SK-N-SH (cell line): ENCODE measurements at regions not wholly inside any gene's neighbourhood (a gene's known extent, or its start where the extent isn't known, plus 50 kb on each side); places are given as distances from the start of the nearest gene placed in this dataset.

ENCODE experiments used
- CTCF ChIP-seq: fragments of 200-600 bp; sonication (generic); IDR thresholded peaks from 2 replicates; pipeline ENCODE4 v1.6.1; 2017; ENCODE audit warnings: antibody characterized with exemption, mild to moderate bottlenecking, moderate library complexity
- EP300 ChIP-seq, 2 experiments: IDR thresholded peaks; 2 replicates each; pipeline versions ENCODE4 v1.4.0 to v1.6.1; 2012; ENCODE audit warnings: borderline replicate concordance in 1 of 2, low read depth in 1 of 2, low read length in 1 of 2
- EZH2phosphoT487 ChIP-seq: fragments of 200-600 bp; sonication (generic); IDR thresholded peaks from 2 replicates; pipeline ENCODE4 v1.6.1; 2017; ENCODE audit warnings: low read depth, mixed run types, mild to moderate bottlenecking, antibody characterized with exemption, moderate library complexity, borderline replicate concordance
- FOXM1 ChIP-seq: IDR thresholded peaks from 2 replicates; pipeline ENCODE4 v1.4.0; 2012; ENCODE audit warnings: low read depth, mild to moderate bottlenecking
- JUND ChIP-seq: IDR thresholded peaks from 2 replicates; pipeline ENCODE4 v1.4.0; 2012
- RFX5 ChIP-seq: IDR thresholded peaks from 2 replicates; pipeline ENCODE4 v1.6.1; 2012; ENCODE audit warnings: mild to moderate bottlenecking, improper control_type of control experiment, low read length
- TEAD4 ChIP-seq: IDR thresholded peaks from 2 replicates; pipeline ENCODE4 v1.4.0; 2012; ENCODE audit warnings: mild to moderate bottlenecking, borderline replicate concordance; ENCODE audit not compliant: insufficient read depth
- YY1 ChIP-seq: IDR thresholded peaks from 2 replicates; pipeline ENCODE4 v1.4.0; 2012; ENCODE audit warnings: low read depth, mild to moderate bottlenecking
- ZBTB33 ChIP-seq: IDR thresholded peaks from 2 replicates; pipeline ENCODE4 v1.4.0; 2012; ENCODE audit warnings: low read depth, borderline replicate concordance

- TF ChIP-seq CTCF (no peak), TEAD4 (no peak), RFX5 (no peak), EP300 (IDR thresholded peaks at IDR 0.05; ENCODE audit: borderline replicate concordance in 1 of 2, low read depth in 1 of 2, low read length in 1 of 2) (no peak), EZH2phosphoT487 (no peak), FOXM1 (no peak), YY1 (no peak), ZBTB33 (no peak), JUND (no peak)
Observed at GRCh38 chr10:61330669-61331068, 122.5 kb downstream of the TMEM26 start.
